ENCODE measurements at regions not wholly inside any gene's neighbourhood (a gene's known extent, or its start where the extent isn't known, plus 50 kb on each side); places are given as distances from the start of the nearest gene placed in this dataset.

DNA sequence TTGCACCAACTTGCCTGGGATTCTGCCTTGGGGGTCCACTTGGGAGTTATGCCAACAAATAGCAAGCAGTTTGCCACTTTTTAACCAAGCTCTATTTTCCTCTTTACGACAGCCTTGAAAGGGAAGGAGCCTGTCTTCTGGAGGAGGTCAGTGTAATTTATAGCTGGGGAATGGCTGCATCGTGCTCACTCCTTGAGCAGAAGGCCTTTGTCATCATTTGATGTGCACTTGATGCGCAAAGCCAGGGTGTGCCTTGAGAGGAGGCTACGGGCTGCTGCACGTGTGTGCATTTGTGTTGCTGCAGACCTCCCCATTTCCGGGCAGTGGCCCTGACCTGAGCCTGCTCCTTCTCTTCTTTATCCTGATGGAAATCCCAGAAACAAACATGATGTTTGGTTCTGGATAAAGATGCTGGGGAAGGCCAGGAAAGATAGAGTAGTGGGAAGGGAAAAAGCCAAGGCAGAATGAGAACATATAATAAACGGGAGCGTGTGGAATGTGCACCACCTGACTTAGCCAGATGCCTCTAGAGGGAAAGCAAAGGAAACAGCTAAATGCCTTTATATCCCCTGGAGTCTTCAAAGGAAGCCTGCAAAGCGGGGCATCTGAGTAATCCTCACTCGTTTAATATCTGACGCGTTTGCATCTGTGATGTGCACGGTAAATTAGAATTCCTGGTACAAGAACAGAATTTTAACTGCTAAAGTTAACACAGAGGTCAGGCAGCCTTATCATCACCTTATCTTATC, 68.3 kb upstream of the ZNF521 start:
- TF ChIP-seq POLR2A (IDR thresholded peaks at IDR 0.05; ENCODE audit: low read depth, low read length) (no peak), JUN (IDR thresholded peaks at IDR 0.05; ENCODE audit: borderline replicate concordance, insufficient read depth, insufficient read length, low read depth) (no peak), MYC (IDR thresholded peaks at IDR 0.05; ENCODE audit: low read depth, low read length) (no peak), POLR2AphosphoS5 (IDR thresholded peaks at IDR 0.05; ENCODE audit: insufficient read depth, low read depth, low read length) (no peak), GATA2 (IDR thresholded peaks at IDR 0.05; ENCODE audit: insufficient read depth, insufficient read length, low read depth, low read length) (no peak), EZH2 (IDR thresholded peaks at IDR 0.05; ENCODE audit: borderline replicate concordance, low read depth, low read length, severe bottlenecking) (no peak), FOS (IDR thresholded peaks at IDR 0.05; ENCODE audit: borderline replicate concordance, insufficient read depth, low read length) (no peak)
- TF ChIP-seq, protein P1, sequence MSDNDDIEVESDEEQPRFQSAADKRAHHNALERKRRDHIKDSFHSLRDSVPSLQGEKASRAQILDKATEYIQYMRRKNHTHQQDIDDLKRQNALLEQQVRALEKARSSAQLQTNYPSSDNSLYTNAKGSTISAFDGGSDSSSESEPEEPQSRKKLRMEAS (IDR thresholded peaks at IDR 0.05; ENCODE audit: insufficient read depth, insufficient read length) = no peak
- TF ChIP-seq, protein P2, sequence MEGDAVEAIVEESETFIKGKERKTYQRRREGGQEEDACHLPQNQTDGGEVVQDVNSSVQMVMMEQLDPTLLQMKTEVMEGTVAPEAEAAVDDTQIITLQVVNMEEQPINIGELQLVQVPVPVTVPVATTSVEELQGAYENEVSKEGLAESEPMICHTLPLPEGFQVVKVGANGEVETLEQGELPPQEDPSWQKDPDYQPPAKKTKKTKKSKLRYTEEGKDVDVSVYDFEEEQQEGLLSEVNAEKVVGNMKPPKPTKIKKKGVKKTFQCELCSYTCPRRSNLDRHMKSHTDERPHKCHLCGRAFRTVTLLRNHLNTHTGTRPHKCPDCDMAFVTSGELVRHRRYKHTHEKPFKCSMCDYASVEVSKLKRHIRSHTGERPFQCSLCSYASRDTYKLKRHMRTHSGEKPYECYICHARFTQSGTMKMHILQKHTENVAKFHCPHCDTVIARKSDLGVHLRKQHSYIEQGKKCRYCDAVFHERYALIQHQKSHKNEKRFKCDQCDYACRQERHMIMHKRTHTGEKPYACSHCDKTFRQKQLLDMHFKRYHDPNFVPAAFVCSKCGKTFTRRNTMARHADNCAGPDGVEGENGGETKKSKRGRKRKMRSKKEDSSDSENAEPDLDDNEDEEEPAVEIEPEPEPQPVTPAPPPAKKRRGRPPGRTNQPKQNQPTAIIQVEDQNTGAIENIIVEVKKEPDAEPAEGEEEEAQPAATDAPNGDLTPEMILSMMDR (IDR thresholded peaks at IDR 0.05; ENCODE audit: extremely low read depth in 1 of 2, insufficient read depth in 1 of 2, low read depth in 1 of 2, low read length in 2 of 2) = no peak
- Histone ChIP-seq H3K9ac (replicated peaks; ENCODE audit: extremely low read depth, insufficient read depth, low read length) (no peak overlapping the region), H3K4me2 (ENCODE audit: insufficient read depth, low read length) (no peak overlapping the region), H3K4me3 (replicated peaks in 1 of 3; ENCODE audit: insufficient read depth in 1 of 3, low read depth in 1 of 3, low read length in 3 of 3) (no peak overlapping the region), H3K9me3 (replicated peaks; ENCODE audit: control insufficient read depth, insufficient read depth, low read length) (no peaks in the 10 kb centered on the region), H3K79me2 (ENCODE audit: control insufficient read depth, insufficient read depth, low read length) (no peaks in the 10 kb centered on the region), H3K27me3 (ENCODE audit: control insufficient read depth in 2 of 2, insufficient read depth in 2 of 2, low read length in 2 of 2) (peaks cover 0 to 13% of the 10 kb centered on the region in 2 experiments), H3K36me3 (ENCODE audit: control insufficient read depth in 2 of 2, extremely low read depth in 1 of 2, insufficient read depth in 2 of 2, low read length in 2 of 2) (no peaks in the 10 kb centered on the region), H3K4me1 (ENCODE audit: control insufficient read depth, extremely low read depth, insufficient read depth, low read length) (no peaks in the 10 kb centered on the region), H3K9me1 (replicated peaks; ENCODE audit: control insufficient read depth, extremely low read depth, insufficient read depth, low read length) (no peaks in the 10 kb centered on the region), H3K27ac (ENCODE audit: insufficient read depth, low read depth, low read length) (no peak overlapping the region), H4K20me1 (replicated peaks; ENCODE audit: control insufficient read depth, extremely low read depth, insufficient read depth, low read length) (no peaks in the 10 kb centered on the region), H2AFZ (ENCODE audit: low read depth, low read length) (no peak overlapping the region)
- ChIA-PET POLR2A (no interaction called here), CTCF (interaction anchor here (1.0 kb wide), 1 partner anchor 9 kb away, joined by 3 read pairs; no protein-coding TSS in a partner anchor)
- DNase-seq (ENCODE audit: low read depth, low spot score) (no peak), FAIRE-seq (no peak)
- dilution Hi-C loops (cut with MboI; ENCODE audit: extremely low pct_ligation_motif_present, low sequenced_read_pairs) (no loop called here), intact Hi-C loops (cut with micrococcal nuclease) (no loop called here)
- no TSS peak for BruUV-seq (replicated peaks)
